Trophoblast cell (in vitro differentiated cells and primary cell): ENCODE measurements at regions not wholly inside any gene's neighbourhood (a gene's known extent, or its start where the extent isn't known, plus 50 kb on each side); places are given as distances from the start of the nearest gene placed in this dataset.

Source experiments
- DNase-seq, 2 donors: peaks; one replicate each; pipeline ENCODE4 v3.0.0-alpha.2; 2016
- H2AFZ ChIP-seq: 2 replicates; pipeline ENCODE4 v1.6.1; 2013; ENCODE audit warnings: low read length, moderate library complexity, mild to moderate bottlenecking; ENCODE audit not compliant: insufficient read depth, poor library complexity
- H2AK5ac ChIP-seq: 2 replicates; pipeline ENCODE4 v1.6.1; 2013; ENCODE audit warnings: mild to moderate bottlenecking, low read length
- H2BK120ac ChIP-seq: 2 replicates; pipeline ENCODE4 v1.6.1; 2013; ENCODE audit warnings: low read length, mild to moderate bottlenecking, moderate library complexity; ENCODE audit not compliant: insufficient read depth, poor library complexity
- H2BK12ac ChIP-seq: 2 replicates; pipeline ENCODE4 v1.6.1; 2013; ENCODE audit warnings: mild to moderate bottlenecking, low read length, moderate library complexity
- H2BK5ac ChIP-seq: 2 replicates; pipeline ENCODE4 v1.6.1; 2013; ENCODE audit warnings: low read length, low read depth, moderate library complexity, mild to moderate bottlenecking; ENCODE audit not compliant: poor library complexity
- H3K14ac ChIP-seq: 2 replicates; pipeline ENCODE4 v1.6.1; 2013; ENCODE audit warnings: mild to moderate bottlenecking, low read length
- H3K18ac ChIP-seq: 2 replicates; pipeline ENCODE4 v1.6.1; 2013; ENCODE audit warnings: mild to moderate bottlenecking, low read length
- H3K23ac ChIP-seq: 2 replicates; pipeline ENCODE4 v1.6.1; 2013; ENCODE audit warnings: low read length
- H3K27ac ChIP-seq: 2 replicates; pipeline ENCODE4 v1.5.1; 2013; ENCODE audit warnings: low read depth, mild to moderate bottlenecking, inconsistent platforms, low read length, moderate library complexity
- H3K27me3 ChIP-seq: 2 replicates; pipeline ENCODE4 v1.6.1; 2013; ENCODE audit warnings: inconsistent platforms, mild to moderate bottlenecking, low read length, moderate library complexity; ENCODE audit not compliant: insufficient read depth
- H3K36me3 ChIP-seq, 2 experiments: 1 replicate in 1 of 2; 2 replicates in 1 of 2; pipeline ENCODE4 v1.6.1; 2013; ENCODE audit warnings: low read length in 2 of 2, mild to moderate bottlenecking in 2 of 2, moderate library complexity in 1 of 2; ENCODE audit not compliant: insufficient read depth in 2 of 2, control insufficient read depth in 1 of 2
- H3K4ac ChIP-seq: 2 replicates; pipeline ENCODE4 v1.6.1; 2013; ENCODE audit warnings: low read depth, mild to moderate bottlenecking, low read length, moderate library complexity
- H3K4me1 ChIP-seq, 2 experiments: 1 replicate in 1 of 2; 2 replicates in 1 of 2; pipeline ENCODE4 v1.6.1; 2013; ENCODE audit warnings: low read length in 2 of 2, mild to moderate bottlenecking in 2 of 2, moderate library complexity in 1 of 2; ENCODE audit not compliant: insufficient read depth in 2 of 2, control insufficient read depth in 1 of 2
- H3K4me2 ChIP-seq: 2 replicates; pipeline ENCODE4 v1.6.1; 2013; ENCODE audit warnings: inconsistent platforms, mild to moderate bottlenecking, low read length, moderate library complexity
- H3K4me3 ChIP-seq: 2 replicates; pipeline ENCODE4 v1.5.1; 2013; ENCODE audit warnings: mild to moderate bottlenecking, low read depth, low read length, inconsistent platforms
- H3K79me1 ChIP-seq: one replicate; pipeline ENCODE4 v1.6.1; 2013; ENCODE audit warnings: low read length
- H3K79me2 ChIP-seq: 2 replicates; pipeline ENCODE4 v1.6.1; 2013; ENCODE audit warnings: low read length, mild to moderate bottlenecking; ENCODE audit not compliant: control insufficient read depth, insufficient read depth, poor library complexity
- H3K9ac ChIP-seq: 2 replicates; pipeline ENCODE4 v1.6.1; 2013; ENCODE audit warnings: mild to moderate bottlenecking, low read length
- H3K9me3 ChIP-seq: 2 replicates; pipeline ENCODE4 v1.6.1; 2013; ENCODE audit warnings: low read depth, mild to moderate bottlenecking, control low read depth, inconsistent platforms, low read length; ENCODE audit not compliant: insufficient read depth
- H4K12ac ChIP-seq: 2 replicates; pipeline ENCODE4 v1.6.1; 2013; ENCODE audit warnings: low read depth, mild to moderate bottlenecking, low read length, moderate library complexity
- H4K8ac ChIP-seq: 2 replicates; pipeline ENCODE4 v1.6.1; 2013; ENCODE audit warnings: low read depth, mild to moderate bottlenecking, low read length, moderate library complexity
- H4K91ac ChIP-seq: one replicate; pipeline ENCODE4 v1.6.1; 2013; ENCODE audit warnings: low read depth, mild to moderate bottlenecking, low read length, moderate library complexity
- WGBS: extraction: QIAGEN DNeasy Blood & Tissue Kit; methylation state at CpG from one replicate; pipeline ENCODE4 v1.1.7; 2013; ENCODE audit warnings: missing lambda C conversion rate; ENCODE audit not compliant: insufficient read length, insufficient coverage; ENCODE audit errors: extremely low coverage; 5-methylcytosine and 5-hydroxymethylcytosine counted together

GRCh38 chr20:62587757-62588402, 54.4 kb upstream of the SLCO4A1 start:
- H2BK5ac ChIP-seq: no peak overlapping the region
- no peaks in the 10 kb centered on the region for H3K36me3 ChIP-seq
- no peak overlapping the region for H3K18ac ChIP-seq
- WGBS: no CpG with 5 or more reads among the region's 20 CpGs
- no peak overlapping the region for H2AK5ac ChIP-seq
- H3K23ac ChIP-seq: no peak overlapping the region
- H3K79me2 ChIP-seq: no peaks in the 10 kb centered on the region
- no peak overlapping the region for H2AFZ ChIP-seq
- H3K4me1 ChIP-seq: no peaks in the 10 kb centered on the region
- no peak overlapping the region for H3K4me2 ChIP-seq
- H3K27me3 ChIP-seq: no peaks in the 10 kb centered on the region
- no peak overlapping the region for H3K4ac ChIP-seq
- H3K79me1 ChIP-seq: no peaks in the 10 kb centered on the region
- no peak overlapping the region for H4K8ac ChIP-seq
- H2BK12ac ChIP-seq: no peak overlapping the region
- H3K4me3 ChIP-seq: no peak overlapping the region
- H3K9ac ChIP-seq: no peak overlapping the region
- H4K91ac ChIP-seq: no peak overlapping the region
- H3K9me3 ChIP-seq: peaks cover 11% of the 10 kb centered on the region
- no peak overlapping the region for H3K27ac ChIP-seq
- no peak overlapping the region for H4K12ac ChIP-seq
- no peak overlapping the region for H2BK120ac ChIP-seq
- peak in 1 of 2 donors; percentile 7 for DNase-seq
- no peak overlapping the region for H3K14ac ChIP-seq

GRCh38 chr20:62588458-62589149, 53.7 kb upstream of the SLCO4A1 start:
- no peak overlapping the region for H2AFZ ChIP-seq
- no peaks in the 10 kb centered on the region for H3K36me3 ChIP-seq
- H2BK12ac ChIP-seq: no peak overlapping the region
- H3K4ac ChIP-seq: no peak overlapping the region
- H3K18ac ChIP-seq: no peak overlapping the region
- no peak overlapping the region for H2AK5ac ChIP-seq
- H4K91ac ChIP-seq: no peak overlapping the region
- no peak overlapping the region for H4K12ac ChIP-seq
- no peak overlapping the region for H3K23ac ChIP-seq
- H2BK5ac ChIP-seq: no peak overlapping the region
- H3K79me2 ChIP-seq: no peaks in the 10 kb centered on the region
- H3K4me2 ChIP-seq: no peak overlapping the region
- H3K4me1 ChIP-seq: no peaks in the 10 kb centered on the region
- H3K9me3 ChIP-seq: peaks cover 12% of the 10 kb centered on the region
- no peak for DNase-seq
- H4K8ac ChIP-seq: no peak overlapping the region
- no peak overlapping the region for H3K4me3 ChIP-seq
- no peak overlapping the region for H3K14ac ChIP-seq
- H3K79me1 ChIP-seq: no peaks in the 10 kb centered on the region
- H3K27me3 ChIP-seq: no peaks in the 10 kb centered on the region
- H3K9ac ChIP-seq: no peak overlapping the region
- H3K27ac ChIP-seq: no peak overlapping the region
- no peak overlapping the region for H2BK120ac ChIP-seq
- WGBS: no CpG with 5 or more reads among the region's 13 CpGs

GRCh38 chr20:62589150-62589498, 53.2 kb upstream of the SLCO4A1 start:
- H4K91ac ChIP-seq: no peak overlapping the region
- H2BK12ac ChIP-seq: no peak overlapping the region
- no CpG with 5 or more reads among the region's 9 CpGs for WGBS
- no peak overlapping the region for H3K4me3 ChIP-seq
- peaks cover 12% of the 10 kb centered on the region for H3K9me3 ChIP-seq
- H3K79me1 ChIP-seq: no peaks in the 10 kb centered on the region
- no peak for DNase-seq
- H3K4me2 ChIP-seq: no peak overlapping the region
- no peaks in the 10 kb centered on the region for H3K36me3 ChIP-seq
- no peaks in the 10 kb centered on the region for H3K27me3 ChIP-seq
- no peak overlapping the region for H3K27ac ChIP-seq
- H2BK120ac ChIP-seq: no peak overlapping the region
- no peak overlapping the region for H4K8ac ChIP-seq
- no peak overlapping the region for H3K18ac ChIP-seq
- no peak overlapping the region for H3K14ac ChIP-seq
- no peak overlapping the region for H3K4ac ChIP-seq
- H2AFZ ChIP-seq: no peak overlapping the region
- H2AK5ac ChIP-seq: no peak overlapping the region
- no peaks in the 10 kb centered on the region for H3K79me2 ChIP-seq
- no peak overlapping the region for H4K12ac ChIP-seq
- no peak overlapping the region for H3K23ac ChIP-seq
- H2BK5ac ChIP-seq: no peak overlapping the region
- no peaks in the 10 kb centered on the region for H3K4me1 ChIP-seq
- H3K9ac ChIP-seq: no peak overlapping the region

GRCh38 chr20:62589720-62590119, 52.6 kb upstream of the SLCO4A1 start:
- Histone ChIP-seq H3K27me3 (no peaks in the 10 kb centered on the region), H3K4ac (no peak overlapping the region), H3K4me1 (no peaks in the 10 kb centered on the region), H3K36me3 (no peaks in the 10 kb centered on the region), H3K23ac (no peak overlapping the region), H2BK12ac (no peak overlapping the region), H3K27ac (no peak overlapping the region), H4K12ac (no peak overlapping the region), H4K91ac (no peak overlapping the region), H2AFZ (no peak overlapping the region), H3K14ac (no peak overlapping the region), H3K4me2 (no peak overlapping the region), H3K9ac (no peak overlapping the region), H4K8ac (no peak overlapping the region), H2BK120ac (no peak overlapping the region), H2AK5ac (no peak overlapping the region), H3K79me1 (no peaks in the 10 kb centered on the region), H3K4me3 (no peak overlapping the region), H3K79me2 (no peaks in the 10 kb centered on the region), H3K18ac (no peak overlapping the region), H2BK5ac (no peak overlapping the region), H3K9me3 (peaks cover 11% of the 10 kb centered on the region)
- no CpG with 5 or more reads among the region's 14 CpGs for WGBS
- DNase-seq: no peak
